CD8-positive, alpha-beta memory T cell (primary cell): ENCODE measurements at regions not wholly inside any gene's neighbourhood (a gene's known extent, or its start where the extent isn't known, plus 50 kb on each side); places are given as distances from the start of the nearest gene placed in this dataset.

Experiments used
- CTCF ChIA-PET: fragments of 350-600 bp; sonication (Branson Sonifier 250); formaldehyde crosslinking; loops from one replicate; lab custom pipeline; 2021; ENCODE audit warnings: antibody characterized with exemption; lab: Charles Lee
- POLR2A ChIA-PET: fragments of 350-600 bp; sonication (Branson Sonifier 250); formaldehyde crosslinking; loops from one replicate; lab custom pipeline; 2021; ENCODE audit warnings: antibody characterized with exemption; lab: Charles Lee
- DNase-seq, 5 donors: peaks; one replicate each; pipeline versions ENCODE4 v3.0.0 to v3.0.0-alpha.2; 2020 to 2022; ENCODE audit warnings: mixed read lengths in 1 of 5
- H3K27ac ChIP-seq: one replicate; pipeline ENCODE4 v1.7.0; 2013; ENCODE audit warnings: low read depth, mild to moderate bottlenecking, low read length, moderate library complexity
- H3K27me3 ChIP-seq: 2 replicates; pipeline ENCODE4 v1.7.0; 2013; ENCODE audit warnings: low read length, mild to moderate bottlenecking; ENCODE audit not compliant: insufficient read depth, poor library complexity, severe bottlenecking
- H3K36me3 ChIP-seq: 2 replicates; pipeline ENCODE4 v1.7.0; 2013; ENCODE audit warnings: mild to moderate bottlenecking, low read length, moderate library complexity; ENCODE audit not compliant: insufficient read depth
- H3K4me1 ChIP-seq: 2 replicates; pipeline ENCODE4 v1.7.0; 2013; ENCODE audit warnings: mild to moderate bottlenecking, low read length, moderate library complexity; ENCODE audit not compliant: insufficient read depth
- H3K4me3 ChIP-seq: 2 replicates; pipeline ENCODE4 v1.7.0; 2013; ENCODE audit warnings: mild to moderate bottlenecking, low read length
- H3K9me3 ChIP-seq: 2 replicates; pipeline ENCODE4 v1.7.0; 2013; ENCODE audit warnings: mild to moderate bottlenecking, low read length
- H3K27ac Mint-ChIP-seq, 8 donors: one replicate each; pipeline ENCODE4 v1.8.0; 2020 to 2021; ENCODE audit warnings: mixed read lengths in 8 of 8, mild to moderate bottlenecking in 6 of 8, inconsistent platforms in 3 of 8, moderate library complexity in 3 of 8
- H3K27me3 Mint-ChIP-seq, 2 donors: one replicate each; pipeline ENCODE4 v1.8.0; 2020 to 2021; ENCODE audit warnings: mixed read lengths in 2 of 2, mild to moderate bottlenecking in 1 of 2, moderate library complexity in 1 of 2
- H3K36me3 Mint-ChIP-seq, 3 donors: one replicate each; pipeline ENCODE4 v1.8.0; 2020 to 2021; ENCODE audit warnings: mixed read lengths in 3 of 3, inconsistent platforms in 1 of 3, mild to moderate bottlenecking in 1 of 3
- H3K4me1 Mint-ChIP-seq, 3 donors: one replicate each; pipeline ENCODE4 v1.8.0; 2020 to 2021; ENCODE audit warnings: mixed read lengths in 3 of 3, inconsistent platforms in 1 of 3, mild to moderate bottlenecking in 1 of 3
- H3K4me3 Mint-ChIP-seq, 7 donors: one replicate each; pipeline ENCODE4 v1.8.0; 2020 to 2021; ENCODE audit warnings: mixed read lengths in 7 of 7, mild to moderate bottlenecking in 6 of 7, moderate library complexity in 4 of 7, inconsistent platforms in 2 of 7
- H3K9me3 Mint-ChIP-seq, 5 donors: one replicate each; pipeline ENCODE4 v1.8.0; 2020 to 2022; ENCODE audit warnings: mixed read lengths in 5 of 5, mild to moderate bottlenecking in 3 of 5, moderate library complexity in 2 of 5, inconsistent platforms in 1 of 5

- H3K36me3 Mint-ChIP-seq = no peaks in the 10 kb centered on the region
- Histone ChIP-seq H3K27me3 (no peaks in the 10 kb centered on the region), H3K9me3 (no peaks in the 10 kb centered on the region), H3K27ac (no peak overlapping the region), H3K36me3 (no peaks in the 10 kb centered on the region), H3K4me3 (no peak overlapping the region), H3K4me1 (no peaks in the 10 kb centered on the region)
- H3K27me3 Mint-ChIP-seq = no peaks in the 10 kb centered on the region
- ChIA-PET POLR2A (no interaction called here), CTCF (no interaction called here)
- DNase-seq = no peak
- no peaks in the 10 kb centered on the region for H3K9me3 Mint-ChIP-seq
- no peaks in the 10 kb centered on the region for H3K4me1 Mint-ChIP-seq
- no peak overlapping the region for H3K27ac Mint-ChIP-seq
- H3K4me3 Mint-ChIP-seq = no peak overlapping the region
These were observed 963.3 kb upstream of the GJE1 start for GRCh38 chr6:141169419-141169818.

GRCh38 chr6:141167945-141168344 is 964.8 kb upstream of the GJE1 start:
- Histone ChIP-seq H3K36me3 (no peaks in the 10 kb centered on the region), H3K27me3 (no peaks in the 10 kb centered on the region), H3K9me3 (no peaks in the 10 kb centered on the region), H3K4me3 (no peak overlapping the region), H3K4me1 (no peaks in the 10 kb centered on the region), H3K27ac (no peak overlapping the region)
- ChIA-PET CTCF (no interaction called here), POLR2A (no interaction called here)
- no peaks in the 10 kb centered on the region for H3K36me3 Mint-ChIP-seq
- H3K4me1 Mint-ChIP-seq = no peaks in the 10 kb centered on the region
- H3K9me3 Mint-ChIP-seq = no peaks in the 10 kb centered on the region
- no peaks in the 10 kb centered on the region for H3K27me3 Mint-ChIP-seq
- no peak for DNase-seq
- no peak overlapping the region for H3K27ac Mint-ChIP-seq
- H3K4me3 Mint-ChIP-seq = no peak overlapping the region

- Histone ChIP-seq H3K36me3 (no peaks in the 10 kb centered on the region), H3K9me3 (no peaks in the 10 kb centered on the region), H3K27me3 (no peaks in the 10 kb centered on the region), H3K4me3 (no peak overlapping the region), H3K27ac (no peak overlapping the region), H3K4me1 (no peaks in the 10 kb centered on the region)
- ChIA-PET POLR2A (no interaction called here), CTCF (no interaction called here)
- Mint-ChIP-seq H3K4me3 (no peak overlapping the region), H3K9me3 (no peaks in the 10 kb centered on the region), H3K27me3 (no peaks in the 10 kb centered on the region), H3K27ac (no peak overlapping the region), H3K4me1 (no peaks in the 10 kb centered on the region), H3K36me3 (no peaks in the 10 kb centered on the region)
- DNase-seq = no peak
These were observed 967.6 kb upstream of the GJE1 start for GRCh38 chr6:141165002-141165665.

- no peak overlapping the region for H3K27ac Mint-ChIP-seq
- Histone ChIP-seq H3K4me3 (no peak overlapping the region), H3K36me3 (no peaks in the 10 kb centered on the region), H3K27ac (no peak overlapping the region), H3K4me1 (no peaks in the 10 kb centered on the region), H3K9me3 (no peaks in the 10 kb centered on the region), H3K27me3 (no peaks in the 10 kb centered on the region)
- H3K27me3 Mint-ChIP-seq = no peaks in the 10 kb centered on the region
- ChIA-PET CTCF (no interaction called here), POLR2A (no interaction called here)
- H3K36me3 Mint-ChIP-seq = no peaks in the 10 kb centered on the region
- no peaks in the 10 kb centered on the region for H3K9me3 Mint-ChIP-seq
- H3K4me3 Mint-ChIP-seq = no peak overlapping the region
- H3K4me1 Mint-ChIP-seq = no peaks in the 10 kb centered on the region
- DNase-seq = no peak
These were observed 968.5 kb upstream of the GJE1 start for GRCh38 chr6:141164042-141164743.

GRCh38 chr6:141163107-141163506 is 969.6 kb upstream of the GJE1 start:
- Histone ChIP-seq H3K9me3 (no peaks in the 10 kb centered on the region), H3K4me3 (no peak overlapping the region), H3K27ac (no peak overlapping the region), H3K36me3 (no peaks in the 10 kb centered on the region), H3K4me1 (no peaks in the 10 kb centered on the region), H3K27me3 (no peaks in the 10 kb centered on the region)
- no peaks in the 10 kb centered on the region for H3K9me3 Mint-ChIP-seq
- no peaks in the 10 kb centered on the region for H3K36me3 Mint-ChIP-seq
- no peaks in the 10 kb centered on the region for H3K27me3 Mint-ChIP-seq
- ChIA-PET CTCF (no interaction called here), POLR2A (no interaction called here)
- DNase-seq = no peak
- H3K27ac Mint-ChIP-seq = no peak overlapping the region
- no peaks in the 10 kb centered on the region for H3K4me1 Mint-ChIP-seq
- H3K4me3 Mint-ChIP-seq = no peak overlapping the region

GRCh38 chr6:141158740-141159139 is 974.0 kb upstream of the GJE1 start:
- no peaks in the 10 kb centered on the region for H3K36me3 ChIP-seq
- Mint-ChIP-seq H3K36me3 (no peaks in the 10 kb centered on the region), H3K4me3 (no peak overlapping the region), H3K9me3 (peaks cover 0 to 2% (median 0%) of the 10 kb centered on the region in 5 donors), H3K27me3 (no peaks in the 10 kb centered on the region), H3K27ac (no peak overlapping the region), H3K4me1 (peaks cover 2 to 8% (median 3%) of the 10 kb centered on the region in 3 donors)
- no peak overlapping the region for H3K4me3 ChIP-seq
- H3K27me3 ChIP-seq = no peaks in the 10 kb centered on the region
- H3K9me3 ChIP-seq = no peaks in the 10 kb centered on the region
- H3K27ac ChIP-seq = no peak overlapping the region
- no peak for DNase-seq
- ChIA-PET POLR2A (no interaction called here), CTCF (no interaction called here)
- no peaks in the 10 kb centered on the region for H3K4me1 ChIP-seq

- H3K27me3 Mint-ChIP-seq = peaks cover 0 to 2% of the 10 kb centered on the region in 2 donors
These were observed 979.2 kb upstream of the GJE1 start for GRCh38 chr6:141153563-141153962.

GRCh38 chr6:141152951-141153350 is 979.8 kb upstream of the GJE1 start:
- H3K9me3 ChIP-seq = no peaks in the 10 kb centered on the region
- peaks cover 0 to 2% (median 0%) of the 10 kb centered on the region in 5 donors for H3K9me3 Mint-ChIP-seq
- H3K4me3 ChIP-seq = no peak overlapping the region
- no peak overlapping the region for H3K27ac ChIP-seq
- H3K4me1 Mint-ChIP-seq = peaks cover 13 to 28% (median 23%) of the 10 kb centered on the region in 3 donors
- peaks cover 0 to 2% of the 10 kb centered on the region in 2 donors for H3K27me3 Mint-ChIP-seq
- H3K4me3 Mint-ChIP-seq = peak overlapping the region in 2 of 7 donors; percentile 27 to 42
- no peaks in the 10 kb centered on the region for H3K36me3 ChIP-seq
- peaks cover 9% of the 10 kb centered on the region for H3K4me1 ChIP-seq
- no peak for DNase-seq
- CTCF ChIA-PET = no interaction called here
- peaks cover 0 to 3% (median 0%) of the 10 kb centered on the region in 3 donors for H3K36me3 Mint-ChIP-seq
- POLR2A ChIA-PET = no interaction called here
- no peaks in the 10 kb centered on the region for H3K27me3 ChIP-seq
- peak overlapping the region in 2 of 8 donors; percentile 26 to 43 for H3K27ac Mint-ChIP-seq

More at GRCh38 chr6:141153563-141153962, 979.2 kb upstream of the GJE1 start:
- POLR2A ChIA-PET = no interaction called here
- Histone ChIP-seq H3K4me3 (no peak overlapping the region), H3K27me3 (no peaks in the 10 kb centered on the region), H3K9me3 (no peaks in the 10 kb centered on the region), H3K36me3 (no peaks in the 10 kb centered on the region), H3K4me1 (peaks cover 9% of the 10 kb centered on the region), H3K27ac (no peak overlapping the region)
- peak overlapping the region in 1 of 7 donors; percentile 25 for H3K4me3 Mint-ChIP-seq
- peaks cover 0 to 2% (median 0%) of the 10 kb centered on the region in 5 donors for H3K9me3 Mint-ChIP-seq
- CTCF ChIA-PET = no interaction called here
- H3K4me1 Mint-ChIP-seq = peaks cover 13 to 28% (median 23%) of the 10 kb centered on the region in 3 donors
- H3K36me3 Mint-ChIP-seq = no peaks in the 10 kb centered on the region
- H3K27ac Mint-ChIP-seq = peak overlapping the region in 5 of 8 donors; percentile 4 to 77 (median 39)
- peak in 2 of 5 donors; percentile 39 to 53 for DNase-seq
